ENCODE measurements at regions not wholly inside any gene's neighbourhood (a gene's known extent, or its start where the extent isn't known, plus 50 kb on each side); places are given as distances from the start of the nearest gene placed in this dataset.

- TF ChIP-seq, protein P1, sequence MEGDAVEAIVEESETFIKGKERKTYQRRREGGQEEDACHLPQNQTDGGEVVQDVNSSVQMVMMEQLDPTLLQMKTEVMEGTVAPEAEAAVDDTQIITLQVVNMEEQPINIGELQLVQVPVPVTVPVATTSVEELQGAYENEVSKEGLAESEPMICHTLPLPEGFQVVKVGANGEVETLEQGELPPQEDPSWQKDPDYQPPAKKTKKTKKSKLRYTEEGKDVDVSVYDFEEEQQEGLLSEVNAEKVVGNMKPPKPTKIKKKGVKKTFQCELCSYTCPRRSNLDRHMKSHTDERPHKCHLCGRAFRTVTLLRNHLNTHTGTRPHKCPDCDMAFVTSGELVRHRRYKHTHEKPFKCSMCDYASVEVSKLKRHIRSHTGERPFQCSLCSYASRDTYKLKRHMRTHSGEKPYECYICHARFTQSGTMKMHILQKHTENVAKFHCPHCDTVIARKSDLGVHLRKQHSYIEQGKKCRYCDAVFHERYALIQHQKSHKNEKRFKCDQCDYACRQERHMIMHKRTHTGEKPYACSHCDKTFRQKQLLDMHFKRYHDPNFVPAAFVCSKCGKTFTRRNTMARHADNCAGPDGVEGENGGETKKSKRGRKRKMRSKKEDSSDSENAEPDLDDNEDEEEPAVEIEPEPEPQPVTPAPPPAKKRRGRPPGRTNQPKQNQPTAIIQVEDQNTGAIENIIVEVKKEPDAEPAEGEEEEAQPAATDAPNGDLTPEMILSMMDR (IDR thresholded peaks at IDR 0.05; ENCODE audit: poor library complexity, severe bottlenecking) = no peak
- no peak for TF ChIP-seq TAF1 (IDR thresholded peaks at IDR 0.05; ENCODE audit: low read depth)
- TF ChIP-seq EP300 (conservative IDR thresholded peaks at IDR 0.05; ENCODE audit: poor library complexity, severe bottlenecking) = no peak
- no peak for TF ChIP-seq POLR2AphosphoS5 (IDR thresholded peaks at IDR 0.05)
- TF ChIP-seq, protein P2, sequence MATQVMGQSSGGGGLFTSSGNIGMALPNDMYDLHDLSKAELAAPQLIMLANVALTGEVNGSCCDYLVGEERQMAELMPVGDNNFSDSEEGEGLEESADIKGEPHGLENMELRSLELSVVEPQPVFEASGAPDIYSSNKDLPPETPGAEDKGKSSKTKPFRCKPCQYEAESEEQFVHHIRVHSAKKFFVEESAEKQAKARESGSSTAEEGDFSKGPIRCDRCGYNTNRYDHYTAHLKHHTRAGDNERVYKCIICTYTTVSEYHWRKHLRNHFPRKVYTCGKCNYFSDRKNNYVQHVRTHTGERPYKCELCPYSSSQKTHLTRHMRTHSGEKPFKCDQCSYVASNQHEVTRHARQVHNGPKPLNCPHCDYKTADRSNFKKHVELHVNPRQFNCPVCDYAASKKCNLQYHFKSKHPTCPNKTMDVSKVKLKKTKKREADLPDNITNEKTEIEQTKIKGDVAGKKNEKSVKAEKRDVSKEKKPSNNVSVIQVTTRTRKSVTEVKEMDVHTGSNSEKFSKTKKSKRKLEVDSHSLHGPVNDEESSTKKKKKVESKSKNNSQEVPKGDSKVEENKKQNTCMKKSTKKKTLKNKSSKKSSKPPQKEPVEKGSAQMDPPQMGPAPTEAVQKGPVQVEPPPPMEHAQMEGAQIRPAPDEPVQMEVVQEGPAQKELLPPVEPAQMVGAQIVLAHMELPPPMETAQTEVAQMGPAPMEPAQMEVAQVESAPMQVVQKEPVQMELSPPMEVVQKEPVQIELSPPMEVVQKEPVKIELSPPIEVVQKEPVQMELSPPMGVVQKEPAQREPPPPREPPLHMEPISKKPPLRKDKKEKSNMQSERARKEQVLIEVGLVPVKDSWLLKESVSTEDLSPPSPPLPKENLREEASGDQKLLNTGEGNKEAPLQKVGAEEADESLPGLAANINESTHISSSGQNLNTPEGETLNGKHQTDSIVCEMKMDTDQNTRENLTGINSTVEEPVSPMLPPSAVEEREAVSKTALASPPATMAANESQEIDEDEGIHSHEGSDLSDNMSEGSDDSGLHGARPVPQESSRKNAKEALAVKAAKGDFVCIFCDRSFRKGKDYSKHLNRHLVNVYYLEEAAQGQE (IDR thresholded peaks at IDR 0.05; ENCODE audit: borderline replicate concordance) = no peak
These were observed 459.2 kb downstream of the TSHZ3 start for GRCh38 chr19:30890033-30890432.

All from neural cell (in vitro differentiated cells).